Trophoblast cell (in vitro differentiated cells and primary cell): ENCODE measurements at regions not wholly inside any gene's neighbourhood (a gene's known extent, or its start where the extent isn't known, plus 50 kb on each side); places are given as distances from the start of the nearest gene placed in this dataset.

Source experiments
- DNase-seq, 2 donors: peaks; one replicate each; pipeline ENCODE4 v3.0.0-alpha.2; 2016
- H2AFZ ChIP-seq: 2 replicates; pipeline ENCODE4 v1.6.1; 2013; ENCODE audit warnings: low read length, moderate library complexity, mild to moderate bottlenecking; ENCODE audit not compliant: insufficient read depth, poor library complexity
- H2AK5ac ChIP-seq: 2 replicates; pipeline ENCODE4 v1.6.1; 2013; ENCODE audit warnings: mild to moderate bottlenecking, low read length
- H2BK120ac ChIP-seq: 2 replicates; pipeline ENCODE4 v1.6.1; 2013; ENCODE audit warnings: low read length, mild to moderate bottlenecking, moderate library complexity; ENCODE audit not compliant: insufficient read depth, poor library complexity
- H2BK12ac ChIP-seq: 2 replicates; pipeline ENCODE4 v1.6.1; 2013; ENCODE audit warnings: mild to moderate bottlenecking, low read length, moderate library complexity
- H2BK5ac ChIP-seq: 2 replicates; pipeline ENCODE4 v1.6.1; 2013; ENCODE audit warnings: low read length, low read depth, moderate library complexity, mild to moderate bottlenecking; ENCODE audit not compliant: poor library complexity
- H3K14ac ChIP-seq: 2 replicates; pipeline ENCODE4 v1.6.1; 2013; ENCODE audit warnings: mild to moderate bottlenecking, low read length
- H3K18ac ChIP-seq: 2 replicates; pipeline ENCODE4 v1.6.1; 2013; ENCODE audit warnings: mild to moderate bottlenecking, low read length
- H3K23ac ChIP-seq: 2 replicates; pipeline ENCODE4 v1.6.1; 2013; ENCODE audit warnings: low read length
- H3K27ac ChIP-seq: 2 replicates; pipeline ENCODE4 v1.5.1; 2013; ENCODE audit warnings: low read depth, mild to moderate bottlenecking, inconsistent platforms, low read length, moderate library complexity
- H3K27me3 ChIP-seq: 2 replicates; pipeline ENCODE4 v1.6.1; 2013; ENCODE audit warnings: inconsistent platforms, mild to moderate bottlenecking, low read length, moderate library complexity; ENCODE audit not compliant: insufficient read depth
- H3K36me3 ChIP-seq, 2 experiments: 1 replicate in 1 of 2; 2 replicates in 1 of 2; pipeline ENCODE4 v1.6.1; 2013; ENCODE audit warnings: low read length in 2 of 2, mild to moderate bottlenecking in 2 of 2, moderate library complexity in 1 of 2; ENCODE audit not compliant: insufficient read depth in 2 of 2, control insufficient read depth in 1 of 2
- H3K4ac ChIP-seq: 2 replicates; pipeline ENCODE4 v1.6.1; 2013; ENCODE audit warnings: low read depth, mild to moderate bottlenecking, low read length, moderate library complexity
- H3K4me1 ChIP-seq, 2 experiments: 1 replicate in 1 of 2; 2 replicates in 1 of 2; pipeline ENCODE4 v1.6.1; 2013; ENCODE audit warnings: low read length in 2 of 2, mild to moderate bottlenecking in 2 of 2, moderate library complexity in 1 of 2; ENCODE audit not compliant: insufficient read depth in 2 of 2, control insufficient read depth in 1 of 2
- H3K4me2 ChIP-seq: 2 replicates; pipeline ENCODE4 v1.6.1; 2013; ENCODE audit warnings: inconsistent platforms, mild to moderate bottlenecking, low read length, moderate library complexity
- H3K4me3 ChIP-seq: 2 replicates; pipeline ENCODE4 v1.5.1; 2013; ENCODE audit warnings: mild to moderate bottlenecking, low read depth, low read length, inconsistent platforms
- H3K79me1 ChIP-seq: one replicate; pipeline ENCODE4 v1.6.1; 2013; ENCODE audit warnings: low read length
- H3K79me2 ChIP-seq: 2 replicates; pipeline ENCODE4 v1.6.1; 2013; ENCODE audit warnings: low read length, mild to moderate bottlenecking; ENCODE audit not compliant: control insufficient read depth, insufficient read depth, poor library complexity
- H3K9ac ChIP-seq: 2 replicates; pipeline ENCODE4 v1.6.1; 2013; ENCODE audit warnings: mild to moderate bottlenecking, low read length
- H3K9me3 ChIP-seq: 2 replicates; pipeline ENCODE4 v1.6.1; 2013; ENCODE audit warnings: low read depth, mild to moderate bottlenecking, control low read depth, inconsistent platforms, low read length; ENCODE audit not compliant: insufficient read depth
- H4K12ac ChIP-seq: 2 replicates; pipeline ENCODE4 v1.6.1; 2013; ENCODE audit warnings: low read depth, mild to moderate bottlenecking, low read length, moderate library complexity
- H4K8ac ChIP-seq: 2 replicates; pipeline ENCODE4 v1.6.1; 2013; ENCODE audit warnings: low read depth, mild to moderate bottlenecking, low read length, moderate library complexity
- H4K91ac ChIP-seq: one replicate; pipeline ENCODE4 v1.6.1; 2013; ENCODE audit warnings: low read depth, mild to moderate bottlenecking, low read length, moderate library complexity
- WGBS: extraction: QIAGEN DNeasy Blood & Tissue Kit; methylation state at CpG from one replicate; pipeline ENCODE4 v1.1.7; 2013; ENCODE audit warnings: missing lambda C conversion rate; ENCODE audit not compliant: insufficient read length, insufficient coverage; ENCODE audit errors: extremely low coverage; 5-methylcytosine and 5-hydroxymethylcytosine counted together

GRCh38 chrX:926991-927390, 285.5 kb downstream of the CRLF2 start:
- Histone ChIP-seq H2AFZ (no peak overlapping the region), H3K4ac (no peak overlapping the region), H2BK5ac (no peak overlapping the region), H3K9me3 (peaks cover 4% of the 10 kb centered on the region), H3K27me3 (no peaks in the 10 kb centered on the region), H4K8ac (no peak overlapping the region), H3K79me2 (no peaks in the 10 kb centered on the region), H3K4me3 (no peak overlapping the region), H4K12ac (no peak overlapping the region), H2BK120ac (no peak overlapping the region), H3K4me1 (no peaks in the 10 kb centered on the region), H3K18ac (no peak overlapping the region), H3K14ac (no peak overlapping the region), H3K23ac (no peak overlapping the region), H3K27ac (no peak overlapping the region), H3K79me1 (no peaks in the 10 kb centered on the region), H3K36me3 (no peaks in the 10 kb centered on the region), H4K91ac (no peak overlapping the region), H2AK5ac (no peak overlapping the region), H2BK12ac (no peak overlapping the region), H3K9ac (no peak overlapping the region), H3K4me2 (no peak overlapping the region)
- no CpG with 5 or more reads among the region's 2 CpGs for WGBS
- no peak for DNase-seq

- Histone ChIP-seq H3K9ac (no peak overlapping the region), H2BK12ac (no peak overlapping the region)
- DNase-seq, result no peak
Observed at GRCh38 chrX:926070-926469, 286.4 kb downstream of the CRLF2 start.

GRCh38 chrX:925652-926061, 286.8 kb downstream of the CRLF2 start:
- WGBS, result no CpG with 5 or more reads among the region's 6 CpGs
- no peak overlapping the region for H3K14ac ChIP-seq
- H3K9me3 ChIP-seq, result peaks cover 4% of the 10 kb centered on the region
- no peaks in the 10 kb centered on the region for H3K79me2 ChIP-seq
- no peak overlapping the region for H2BK120ac ChIP-seq
- no peak overlapping the region for H3K18ac ChIP-seq
- no peaks in the 10 kb centered on the region for H3K36me3 ChIP-seq
- no peak overlapping the region for H3K4me2 ChIP-seq
- no peak overlapping the region for H3K4me3 ChIP-seq
- H2AFZ ChIP-seq, result no peak overlapping the region
- no peaks in the 10 kb centered on the region for H3K4me1 ChIP-seq
- H3K79me1 ChIP-seq, result no peaks in the 10 kb centered on the region
- no peak overlapping the region for H2BK5ac ChIP-seq
- no peak overlapping the region for H2BK12ac ChIP-seq
- H4K12ac ChIP-seq, result no peak overlapping the region
- no peak overlapping the region for H3K4ac ChIP-seq
- H4K8ac ChIP-seq, result no peak overlapping the region
- H3K9ac ChIP-seq, result no peak overlapping the region
- no peak overlapping the region for H2AK5ac ChIP-seq
- no peak for DNase-seq
- no peak overlapping the region for H3K23ac ChIP-seq
- H3K27ac ChIP-seq, result no peak overlapping the region
- no peak overlapping the region for H4K91ac ChIP-seq
- no peaks in the 10 kb centered on the region for H3K27me3 ChIP-seq

More at GRCh38 chrX:926070-926469, 286.4 kb downstream of the CRLF2 start:
- Histone ChIP-seq H3K79me2 (no peaks in the 10 kb centered on the region), H3K23ac (no peak overlapping the region), H3K18ac (no peak overlapping the region), H3K14ac (no peak overlapping the region), H3K4ac (no peak overlapping the region), H2BK120ac (no peak overlapping the region), H4K91ac (no peak overlapping the region), H3K27me3 (no peaks in the 10 kb centered on the region), H4K8ac (no peak overlapping the region), H3K4me3 (no peak overlapping the region), H3K4me1 (no peaks in the 10 kb centered on the region), H3K9me3 (peaks cover 4% of the 10 kb centered on the region), H3K4me2 (no peak overlapping the region), H3K27ac (no peak overlapping the region), H4K12ac (no peak overlapping the region), H3K36me3 (no peaks in the 10 kb centered on the region), H2AK5ac (no peak overlapping the region), H2BK5ac (no peak overlapping the region), H3K79me1 (no peaks in the 10 kb centered on the region), H2AFZ (no peak overlapping the region)
- WGBS, result no CpG with 5 or more reads among the region's 9 CpGs

- no peak overlapping the region for H2AFZ ChIP-seq
- H4K91ac ChIP-seq, result no peak overlapping the region
- no peak overlapping the region for H2AK5ac ChIP-seq
- DNase-seq, result no peak
- peaks cover 4% of the 10 kb centered on the region for H3K9me3 ChIP-seq
- no peak overlapping the region for H2BK120ac ChIP-seq
- H3K4ac ChIP-seq, result no peak overlapping the region
- no peaks in the 10 kb centered on the region for H3K79me2 ChIP-seq
- H3K9ac ChIP-seq, result no peak overlapping the region
- 100% methylated on average over 2 of the region's 2 CpGs for WGBS
- H3K18ac ChIP-seq, result no peak overlapping the region
- H3K4me2 ChIP-seq, result no peak overlapping the region
- H3K27me3 ChIP-seq, result no peaks in the 10 kb centered on the region
- no peak overlapping the region for H3K14ac ChIP-seq
- no peak overlapping the region for H2BK5ac ChIP-seq
- H3K27ac ChIP-seq, result no peak overlapping the region
- H3K4me3 ChIP-seq, result no peak overlapping the region
- no peak overlapping the region for H4K8ac ChIP-seq
- no peak overlapping the region for H4K12ac ChIP-seq
- no peak overlapping the region for H2BK12ac ChIP-seq
- H3K4me1 ChIP-seq, result peaks cover 0 to 3% of the 10 kb centered on the region in 2 experiments
- H3K23ac ChIP-seq, result no peak overlapping the region
- no peaks in the 10 kb centered on the region for H3K79me1 ChIP-seq
- no peaks in the 10 kb centered on the region for H3K36me3 ChIP-seq
Observed at GRCh38 chrX:925094-925493, 287.4 kb downstream of the CRLF2 start.
